ENCODE measurements at regions not wholly inside any gene's neighbourhood (a gene's known extent, or its start where the extent isn't known, plus 50 kb on each side); places are given as distances from the start of the nearest gene placed in this dataset.

DNA sequence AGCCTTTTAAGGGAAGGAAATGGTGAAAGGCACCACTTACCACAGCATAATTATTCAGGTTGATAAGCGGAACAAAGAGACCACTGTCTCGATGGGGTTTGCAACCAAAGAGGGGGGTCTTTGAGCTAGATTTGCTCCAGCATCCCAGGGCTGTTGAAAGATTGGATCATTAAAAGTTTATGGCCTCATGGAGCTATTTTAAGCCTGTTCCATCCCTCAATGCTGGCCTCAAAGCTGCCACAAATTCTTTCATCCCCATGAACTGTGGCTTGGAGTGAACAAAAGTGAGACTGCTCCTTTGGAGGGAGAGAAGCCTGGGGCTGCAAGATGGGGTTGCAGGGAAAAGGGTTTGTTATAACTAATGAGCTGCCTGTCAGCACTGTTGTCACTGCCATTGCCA lies 209.8 kb downstream of the RTL9 start:
- ATAC-seq (no peak), FAIRE-seq (no peak), DNase-seq (ENCODE audit: low spot score) (no peak)
- no TSS peak for BruUV-seq (replicated peaks)
- H2AFZ ChIP-seq (ENCODE audit: low read length), result no peak overlapping the region
- in situ Hi-C loops (cut with HindIII; ENCODE audit: extremely low pct_ligation_motif_present, low pct_unique_long_range_greater_than_20kb) (no loop called here), intact Hi-C loops (cut with micrococcal nuclease; ENCODE audit: unreplicated experiment) (no loop called here)
- no peaks in the 10 kb centered on the region for H3K9me3 ChIP-seq (ENCODE audit: low read length)
- H3K27me3 ChIP-seq (ENCODE audit: control insufficient read depth in 1 of 2, insufficient read depth in 2 of 2, low read length in 2 of 2), result no peaks in the 10 kb centered on the region
- H3K4me2 ChIP-seq (ENCODE audit: low read depth, low read length), result no peak overlapping the region
- no peaks in the 10 kb centered on the region for H3K79me2 ChIP-seq (ENCODE audit: insufficient read depth, low read length)
- H3K4me3 ChIP-seq (replicated peaks in 1 of 3; ENCODE audit: insufficient read depth in 1 of 3, low read depth in 2 of 3, low read length in 3 of 3), result no peak overlapping the region
- no peaks in the 10 kb centered on the region for H4K20me1 ChIP-seq (ENCODE audit: insufficient read depth, low read length)
- H3K9ac ChIP-seq (ENCODE audit: insufficient read depth, low read depth, low read length), result no peak overlapping the region
- ChIA-PET POLR2A (no interaction called here), CTCF (ENCODE audit: low intra/inter-chr PET ratio, low total read pairs) (no interaction called here)
- H3K36me3 ChIP-seq (replicated peaks in 1 of 2; ENCODE audit: control insufficient read depth in 1 of 2, insufficient read depth in 2 of 2, low read length in 2 of 2), result no peaks in the 10 kb centered on the region
- H3K27ac ChIP-seq (ENCODE audit: extremely low read length, insufficient read depth, low read length), result no peak overlapping the region
- WGBS (ENCODE audit: low lambda C conversion rate), result 21% methylated on average over 2 of the region's 2 CpGs
- no peaks in the 10 kb centered on the region for H3K4me1 ChIP-seq (ENCODE audit: insufficient read depth, low read length)
- TF ChIP-seq CAMTA2 (CRISPR knock-in tag; IDR thresholded peaks at IDR 0.05; ENCODE audit: borderline replicate concordance), result no peak
- no peak for TF ChIP-seq TEAD2 (CRISPR knock-in tag; IDR thresholded peaks at IDR 0.05)
- TF ChIP-seq, protein P1, sequence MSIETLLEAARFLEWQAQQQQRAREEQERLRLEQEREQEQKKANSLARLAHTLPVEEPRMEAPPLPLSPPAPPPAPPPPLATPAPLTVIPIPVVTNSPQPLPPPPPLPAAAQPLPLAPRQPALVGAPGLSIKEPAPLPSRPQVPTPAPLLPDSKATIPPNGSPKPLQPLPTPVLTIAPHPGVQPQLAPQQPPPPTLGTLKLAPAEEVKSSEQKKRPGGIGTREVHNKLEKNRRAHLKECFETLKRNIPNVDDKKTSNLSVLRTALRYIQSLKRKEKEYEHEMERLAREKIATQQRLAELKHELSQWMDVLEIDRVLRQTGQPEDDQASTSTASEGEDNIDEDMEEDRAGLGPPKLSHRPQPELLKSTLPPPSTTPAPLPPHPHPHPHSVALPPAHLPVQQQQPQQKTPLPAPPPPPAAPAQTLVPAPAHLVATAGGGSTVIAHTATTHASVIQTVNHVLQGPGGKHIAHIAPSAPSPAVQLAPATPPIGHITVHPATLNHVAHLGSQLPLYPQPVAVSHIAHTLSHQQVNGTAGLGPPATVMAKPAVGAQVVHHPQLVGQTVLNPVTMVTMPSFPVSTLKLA (IDR thresholded peaks at IDR 0.05), result no peak
- TF ChIP-seq, protein P2, sequence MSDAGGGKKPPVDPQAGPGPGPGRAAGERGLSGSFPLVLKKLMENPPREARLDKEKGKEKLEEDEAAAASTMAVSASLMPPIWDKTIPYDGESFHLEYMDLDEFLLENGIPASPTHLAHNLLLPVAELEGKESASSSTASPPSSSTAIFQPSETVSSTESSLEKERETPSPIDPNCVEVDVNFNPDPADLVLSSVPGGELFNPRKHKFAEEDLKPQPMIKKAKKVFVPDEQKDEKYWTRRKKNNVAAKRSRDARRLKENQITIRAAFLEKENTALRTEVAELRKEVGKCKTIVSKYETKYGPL (CRISPR knock-in tag; IDR thresholded peaks at IDR 0.05), result no peak
- TF ChIP-seq NR2C2 (CRISPR knock-in tag; IDR thresholded peaks at IDR 0.05; ENCODE audit: borderline replicate concordance), result no peak
- TF ChIP-seq ZNF558 (CRISPR knock-in tag; IDR thresholded peaks at IDR 0.05; ENCODE audit: borderline replicate concordance), result no peak
- no peak for TF ChIP-seq RFX1 (IDR thresholded peaks at IDR 0.05)
- TF ChIP-seq NFIB (CRISPR knock-in tag; IDR thresholded peaks at IDR 0.05; ENCODE audit: borderline replicate concordance), result no peak
- TF ChIP-seq, protein P3, sequence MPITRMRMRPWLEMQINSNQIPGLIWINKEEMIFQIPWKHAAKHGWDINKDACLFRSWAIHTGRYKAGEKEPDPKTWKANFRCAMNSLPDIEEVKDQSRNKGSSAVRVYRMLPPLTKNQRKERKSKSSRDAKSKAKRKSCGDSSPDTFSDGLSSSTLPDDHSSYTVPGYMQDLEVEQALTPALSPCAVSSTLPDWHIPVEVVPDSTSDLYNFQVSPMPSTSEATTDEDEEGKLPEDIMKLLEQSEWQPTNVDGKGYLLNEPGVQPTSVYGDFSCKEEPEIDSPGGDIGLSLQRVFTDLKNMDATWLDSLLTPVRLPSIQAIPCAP (CRISPR knock-in tag; IDR thresholded peaks at IDR 0.05; ENCODE audit: low read depth), result no peak
- no peak for TF ChIP-seq ZNF253 (CRISPR knock-in tag; IDR thresholded peaks at IDR 0.05; ENCODE audit: borderline replicate concordance)
- TF ChIP-seq, protein P4, sequence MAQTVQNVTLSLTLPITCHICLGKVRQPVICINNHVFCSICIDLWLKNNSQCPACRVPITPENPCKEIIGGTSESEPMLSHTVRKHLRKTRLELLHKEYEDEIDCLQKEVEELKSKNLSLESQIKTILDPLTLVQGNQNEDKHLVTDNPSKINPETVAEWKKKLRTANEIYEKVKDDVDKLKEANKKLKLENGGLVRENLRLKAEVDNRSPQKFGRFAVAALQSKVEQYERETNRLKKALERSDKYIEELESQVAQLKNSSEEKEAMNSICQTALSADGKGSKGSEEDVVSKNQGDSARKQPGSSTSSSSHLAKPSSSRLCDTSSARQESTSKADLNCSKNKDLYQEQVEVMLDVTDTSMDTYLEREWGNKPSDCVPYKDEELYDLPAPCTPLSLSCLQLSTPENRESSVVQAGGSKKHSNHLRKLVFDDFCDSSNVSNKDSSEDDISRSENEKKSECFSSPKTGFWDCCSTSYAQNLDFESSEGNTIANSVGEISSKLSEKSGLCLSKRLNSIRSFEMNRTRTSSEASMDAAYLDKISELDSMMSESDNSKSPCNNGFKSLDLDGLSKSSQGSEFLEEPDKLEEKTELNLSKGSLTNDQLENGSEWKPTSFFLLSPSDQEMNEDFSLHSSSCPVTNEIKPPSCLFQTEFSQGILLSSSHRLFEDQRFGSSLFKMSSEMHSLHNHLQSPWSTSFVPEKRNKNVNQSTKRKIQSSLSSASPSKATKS (CRISPR knock-in tag; IDR thresholded peaks at IDR 0.05), result no peak
- TF ChIP-seq SMAD3 (CRISPR knock-in tag; IDR thresholded peaks at IDR 0.05), result no peak
- no peak for TF ChIP-seq LCORL (IDR thresholded peaks at IDR 0.05)
- no peak for TF ChIP-seq LCORL (CRISPR knock-in tag; IDR thresholded peaks at IDR 0.05)
- TF ChIP-seq, protein P5, sequence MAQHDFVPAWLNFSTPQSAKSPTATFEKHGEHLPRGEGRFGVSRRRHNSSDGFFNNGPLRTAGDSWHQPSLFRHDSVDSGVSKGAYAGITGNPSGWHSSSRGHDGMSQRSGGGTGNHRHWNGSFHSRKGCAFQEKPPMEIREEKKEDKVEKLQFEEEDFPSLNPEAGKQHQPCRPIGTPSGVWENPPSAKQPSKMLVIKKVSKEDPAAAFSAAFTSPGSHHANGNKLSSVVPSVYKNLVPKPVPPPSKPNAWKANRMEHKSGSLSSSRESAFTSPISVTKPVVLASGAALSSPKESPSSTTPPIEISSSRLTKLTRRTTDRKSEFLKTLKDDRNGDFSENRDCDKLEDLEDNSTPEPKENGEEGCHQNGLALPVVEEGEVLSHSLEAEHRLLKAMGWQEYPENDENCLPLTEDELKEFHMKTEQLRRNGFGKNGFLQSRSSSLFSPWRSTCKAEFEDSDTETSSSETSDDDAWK (CRISPR knock-in tag; IDR thresholded peaks at IDR 0.05), result no peak
- no peak for TF ChIP-seq NAIF1 (CRISPR knock-in tag; IDR thresholded peaks at IDR 0.05; ENCODE audit: borderline replicate concordance)

Data from HepG2 (cell line).